ENCODE measurements at regions not wholly inside any gene's neighbourhood (a gene's known extent, or its start where the extent isn't known, plus 50 kb on each side); places are given as distances from the start of the nearest gene placed in this dataset.

DNA sequence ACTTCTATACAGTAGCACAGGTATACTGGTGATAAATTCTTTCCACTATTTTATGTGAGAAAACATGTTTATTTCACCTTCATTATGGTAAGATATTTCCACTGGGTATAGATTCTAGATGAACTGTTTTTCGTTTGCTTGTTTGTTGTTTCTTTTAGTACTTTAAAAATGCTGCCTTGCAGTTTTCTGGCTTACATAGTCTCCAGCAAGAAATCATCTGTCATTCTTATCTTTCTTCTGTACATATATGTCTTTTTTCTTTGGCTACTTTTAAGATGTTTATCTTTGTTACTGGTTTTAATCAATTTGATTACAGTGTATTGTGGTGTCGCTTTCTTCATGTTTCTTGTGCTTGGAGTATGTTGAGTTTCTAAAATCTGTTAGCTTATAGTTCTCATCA is 333.3 kb upstream of the HTR2A start:
- no peaks in the 10 kb centered on the region for H3K9me3 ChIP-seq (ENCODE audit: control insufficient read depth, low read length)
- no peaks in the 10 kb centered on the region for H3K36me3 ChIP-seq (ENCODE audit: control insufficient read depth, insufficient read depth, low read length)
- H3K27ac ChIP-seq (ENCODE audit: insufficient read depth, low read depth, low read length, poor library complexity, severe bottlenecking): no peak overlapping the region
- 82 to 100% methylated on average over 2 of the region's 2 CpGs for WGBS, 2 experiments
- no peaks in the 10 kb centered on the region for H3K4me1 ChIP-seq (ENCODE audit: control insufficient read depth, insufficient read depth, low read length)
- no peak overlapping the region for H3K4me3 ChIP-seq (ENCODE audit: insufficient read depth, low read depth, low read length)
- no peaks in the 10 kb centered on the region for H3K27me3 ChIP-seq (ENCODE audit: control insufficient read depth, insufficient read depth, low read length, poor library complexity, severe bottlenecking)

DNA sequence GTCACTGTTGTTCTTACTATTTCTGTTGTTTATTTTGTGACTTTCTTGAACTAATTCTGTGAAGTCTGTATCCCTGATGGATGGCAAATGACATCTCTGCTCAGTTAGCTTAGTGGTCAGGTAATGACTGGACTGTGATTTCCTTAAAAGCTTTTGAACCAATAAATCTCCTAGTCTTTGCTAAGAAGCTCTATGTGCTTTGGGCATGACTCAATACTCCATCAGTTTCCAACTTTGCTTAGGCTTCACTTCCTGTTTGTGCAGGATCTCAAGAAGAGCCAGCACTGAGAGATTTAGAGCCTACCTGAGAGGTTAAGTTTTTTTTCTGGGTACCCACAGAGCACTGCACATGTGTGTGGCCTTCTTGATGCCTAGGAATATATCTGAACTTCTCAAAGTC is 329.7 kb upstream of the HTR2A start:
- Histone ChIP-seq H3K9me3 (ENCODE audit: control insufficient read depth, low read length) (no peaks in the 10 kb centered on the region), H3K4me1 (ENCODE audit: control insufficient read depth, insufficient read depth, low read length) (no peaks in the 10 kb centered on the region), H3K4me3 (ENCODE audit: insufficient read depth, low read depth, low read length) (no peak overlapping the region)

DNA sequence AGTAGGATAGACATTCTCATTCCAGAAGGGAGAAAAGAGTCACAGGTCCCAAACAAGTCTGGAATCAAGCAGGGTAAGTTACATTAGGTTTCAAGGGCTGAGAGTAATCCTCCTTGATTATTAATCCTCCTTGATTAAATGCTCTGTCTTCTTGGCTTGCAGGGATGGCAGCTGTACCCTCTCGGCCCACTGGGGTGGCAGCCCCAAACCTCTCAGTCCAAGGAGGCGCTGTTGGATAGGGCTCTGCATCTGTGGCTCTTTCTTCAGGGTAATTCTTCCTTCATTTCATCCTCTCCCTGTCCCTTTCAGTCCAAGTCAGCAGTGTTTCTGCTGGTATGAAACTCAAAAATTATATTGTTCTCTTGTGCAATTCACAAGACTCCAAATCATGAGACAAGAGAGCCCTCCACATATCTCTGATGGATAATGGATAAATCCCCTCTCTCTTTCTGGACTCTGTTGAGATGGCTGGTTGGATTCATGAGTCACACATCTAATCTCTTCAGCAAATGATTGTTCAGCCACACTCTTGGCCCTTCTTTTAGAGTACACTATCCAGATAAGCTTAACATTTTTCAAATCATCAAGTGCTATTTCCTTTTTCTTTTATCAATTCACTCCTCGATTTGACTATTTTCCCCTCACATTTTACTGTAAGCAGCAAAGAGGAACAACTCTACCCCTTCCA is 323.7 kb upstream of the HTR2A start:
- no peaks in the 10 kb centered on the region for H3K27me3 ChIP-seq (ENCODE audit: control insufficient read depth, insufficient read depth, low read length, poor library complexity, severe bottlenecking)
- H3K4me3 ChIP-seq (ENCODE audit: insufficient read depth, low read depth, low read length): no peak overlapping the region
- no peaks in the 10 kb centered on the region for H3K36me3 ChIP-seq (ENCODE audit: control insufficient read depth, insufficient read depth, low read length)
- 91 to 92% methylated on average over 3 of the region's 3 CpGs for WGBS, 2 experiments
- H3K9me3 ChIP-seq (ENCODE audit: control insufficient read depth, low read length): no peaks in the 10 kb centered on the region
- H3K27ac ChIP-seq (ENCODE audit: insufficient read depth, low read depth, low read length, poor library complexity, severe bottlenecking): no peak overlapping the region
- no peaks in the 10 kb centered on the region for H3K4me1 ChIP-seq (ENCODE audit: control insufficient read depth, insufficient read depth, low read length)

More for the DNA sequence above, 329.7 kb upstream of the HTR2A start:
- Histone ChIP-seq H3K27me3 (ENCODE audit: control insufficient read depth, insufficient read depth, low read length, poor library complexity, severe bottlenecking) (no peaks in the 10 kb centered on the region), H3K36me3 (ENCODE audit: control insufficient read depth, insufficient read depth, low read length) (no peaks in the 10 kb centered on the region), H3K27ac (ENCODE audit: insufficient read depth, low read depth, low read length, poor library complexity, severe bottlenecking) (no peak overlapping the region)

DNA sequence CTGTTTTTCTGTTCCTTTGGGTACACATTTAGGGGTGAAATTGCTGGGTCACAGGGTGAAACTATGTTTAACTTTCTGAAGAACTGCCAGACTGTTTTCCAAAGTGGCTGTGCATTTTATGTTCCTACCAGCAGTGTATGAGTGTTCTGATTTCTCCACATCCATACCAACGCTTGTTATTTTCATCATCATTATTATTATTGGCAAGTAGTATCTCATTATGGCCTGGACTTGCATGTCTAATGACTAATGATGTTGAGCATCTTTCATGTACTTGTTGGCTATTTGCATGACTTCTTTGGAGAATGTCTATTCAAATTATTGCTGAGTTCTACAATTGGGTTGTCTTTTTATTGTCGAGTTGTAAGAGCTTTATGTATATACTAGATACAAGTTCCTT is 321.8 kb upstream of the HTR2A start:
- Histone ChIP-seq H3K9me3 (ENCODE audit: control insufficient read depth, low read length) (no peaks in the 10 kb centered on the region), H3K4me3 (ENCODE audit: insufficient read depth, low read depth, low read length) (no peak overlapping the region), H3K27me3 (ENCODE audit: control insufficient read depth, insufficient read depth, low read length, poor library complexity, severe bottlenecking) (no peaks in the 10 kb centered on the region), H3K4me1 (ENCODE audit: control insufficient read depth, insufficient read depth, low read length) (no peaks in the 10 kb centered on the region), H3K27ac (ENCODE audit: insufficient read depth, low read depth, low read length, poor library complexity, severe bottlenecking) (no peak overlapping the region), H3K36me3 (ENCODE audit: control insufficient read depth, insufficient read depth, low read length) (no peaks in the 10 kb centered on the region)
- 100% methylated on average over 1 of the region's 2 CpGs; no CpG with 5 or more reads in 1 of the 2 experiments for WGBS, 2 experiments

DNA sequence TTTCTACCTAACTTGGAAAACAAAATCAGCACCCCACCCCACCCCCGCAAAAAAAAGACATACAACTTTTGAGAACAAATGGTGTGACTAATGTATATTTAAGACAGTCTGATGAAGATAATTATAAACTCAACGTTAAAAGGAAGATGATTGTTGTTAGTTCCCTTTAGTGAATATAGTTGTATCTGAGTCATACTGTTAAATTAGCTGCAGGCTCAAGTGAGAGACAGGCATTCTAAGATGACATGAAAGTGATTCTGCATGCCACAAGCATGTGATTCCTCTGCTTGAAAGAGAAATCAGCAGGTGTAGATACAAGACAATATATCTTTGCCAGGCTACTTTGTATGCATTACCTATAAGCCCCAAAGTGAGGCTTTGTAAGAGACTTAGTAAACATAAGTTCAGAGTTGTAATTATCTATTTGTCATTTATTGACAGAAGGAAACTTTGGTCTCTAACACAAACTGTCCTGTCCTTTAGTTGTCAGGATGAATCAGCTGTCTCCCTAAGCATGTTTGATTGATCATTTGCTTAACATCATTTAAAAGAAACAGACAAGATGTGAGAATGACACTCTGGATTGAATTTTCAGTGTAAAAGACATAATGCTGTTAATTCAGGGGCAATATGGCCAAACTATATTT is 319.4 kb upstream of the HTR2A start:
- no peaks in the 10 kb centered on the region for H3K36me3 ChIP-seq (ENCODE audit: control insufficient read depth, insufficient read depth, low read length)
- H3K9me3 ChIP-seq (ENCODE audit: control insufficient read depth, low read length): no peaks in the 10 kb centered on the region
- 61 to 74% methylated on average over 1 of the region's 2 CpGs for WGBS, 2 experiments
- H3K4me1 ChIP-seq (ENCODE audit: control insufficient read depth, insufficient read depth, low read length): no peaks in the 10 kb centered on the region
- no peak overlapping the region for H3K4me3 ChIP-seq (ENCODE audit: insufficient read depth, low read depth, low read length)
- no peak overlapping the region for H3K27ac ChIP-seq (ENCODE audit: insufficient read depth, low read depth, low read length, poor library complexity, severe bottlenecking)
- no peaks in the 10 kb centered on the region for H3K27me3 ChIP-seq (ENCODE audit: control insufficient read depth, insufficient read depth, low read length, poor library complexity, severe bottlenecking)

DNA sequence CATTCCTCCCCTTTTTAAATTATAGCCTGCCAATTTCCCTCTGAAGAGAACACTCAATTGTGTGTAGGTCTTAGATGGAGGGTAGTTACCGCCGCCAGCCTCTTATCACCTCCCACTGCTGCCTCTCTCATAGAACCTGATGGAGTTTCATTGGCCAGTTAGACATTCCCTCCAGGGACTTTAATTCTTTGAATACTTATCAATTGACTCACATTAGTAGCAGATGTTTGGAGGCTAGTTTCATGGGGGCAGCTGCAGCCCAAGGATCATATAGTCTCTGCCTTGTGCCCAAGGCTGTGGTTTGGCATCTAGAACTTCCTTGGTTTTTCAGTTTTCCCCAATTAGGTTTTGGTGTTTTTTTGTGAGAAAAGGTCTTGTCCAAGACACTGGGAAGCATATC is 318.9 kb upstream of the HTR2A start:
- no peaks in the 10 kb centered on the region for H3K36me3 ChIP-seq (ENCODE audit: control insufficient read depth, insufficient read depth, low read length)
- H3K9me3 ChIP-seq (ENCODE audit: control insufficient read depth, low read length): no peaks in the 10 kb centered on the region
- no peaks in the 10 kb centered on the region for H3K27me3 ChIP-seq (ENCODE audit: control insufficient read depth, insufficient read depth, low read length, poor library complexity, severe bottlenecking)
- no peak overlapping the region for H3K4me3 ChIP-seq (ENCODE audit: insufficient read depth, low read depth, low read length)
- H3K4me1 ChIP-seq (ENCODE audit: control insufficient read depth, insufficient read depth, low read length): no peaks in the 10 kb centered on the region
- H3K27ac ChIP-seq (ENCODE audit: insufficient read depth, low read depth, low read length, poor library complexity, severe bottlenecking): no peak overlapping the region
- 85% methylated on average over 2 of the region's 2 CpGs; no CpG with 5 or more reads in 1 of the 2 experiments for WGBS, 2 experiments

DNA sequence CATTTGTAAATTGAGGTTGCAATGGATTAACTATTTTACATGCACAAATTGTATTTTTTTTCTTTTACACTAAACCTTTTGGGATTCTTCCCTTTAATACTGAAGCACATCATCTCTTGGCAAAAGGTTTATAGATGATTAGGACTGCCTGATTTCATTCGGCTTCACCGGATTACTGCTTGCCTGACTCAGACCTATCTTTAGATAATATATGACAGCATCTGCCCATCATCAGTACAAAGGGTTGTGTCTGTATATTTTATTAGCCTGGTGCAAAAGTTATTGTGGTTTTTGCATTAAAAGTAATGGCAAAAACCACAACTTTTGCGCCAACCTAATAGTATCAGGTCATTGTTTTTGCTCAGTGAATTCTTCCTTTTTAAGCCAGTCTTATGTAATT is 316.2 kb upstream of the HTR2A start:
- Histone ChIP-seq H3K4me3 (ENCODE audit: insufficient read depth, low read depth, low read length) (no peak overlapping the region), H3K27ac (ENCODE audit: insufficient read depth, low read depth, low read length, poor library complexity, severe bottlenecking) (no peak overlapping the region), H3K27me3 (ENCODE audit: control insufficient read depth, insufficient read depth, low read length, poor library complexity, severe bottlenecking) (no peaks in the 10 kb centered on the region), H3K4me1 (ENCODE audit: control insufficient read depth, insufficient read depth, low read length) (no peaks in the 10 kb centered on the region), H3K9me3 (ENCODE audit: control insufficient read depth, low read length) (no peaks in the 10 kb centered on the region), H3K36me3 (ENCODE audit: control insufficient read depth, insufficient read depth, low read length) (no peaks in the 10 kb centered on the region)
- WGBS, 2 experiments: 94 to 100% methylated on average over 3 of the region's 3 CpGs

DNA sequence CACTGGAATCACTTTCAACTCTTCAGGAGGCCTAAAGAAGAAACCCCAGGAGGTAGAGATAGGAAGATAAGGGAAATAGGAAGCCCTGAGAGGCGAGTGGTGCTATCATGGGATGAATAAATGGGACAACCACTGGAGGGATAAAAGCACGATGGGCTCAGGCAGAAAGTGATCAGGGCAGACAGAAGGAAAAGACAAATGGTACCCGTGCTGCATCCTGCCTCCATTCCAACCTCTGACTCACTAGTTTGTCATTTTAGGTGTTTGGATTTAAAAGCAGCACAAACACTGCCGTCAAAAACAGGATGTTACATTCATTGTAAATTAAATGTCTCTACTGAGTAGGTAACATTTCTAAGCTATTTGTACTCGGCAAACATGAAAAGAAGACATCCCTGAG is 314.3 kb upstream of the HTR2A start:
- H3K9me3 ChIP-seq (ENCODE audit: control insufficient read depth, low read length): no peaks in the 10 kb centered on the region
- H3K36me3 ChIP-seq (ENCODE audit: control insufficient read depth, insufficient read depth, low read length): no peaks in the 10 kb centered on the region
- H3K27me3 ChIP-seq (ENCODE audit: control insufficient read depth, insufficient read depth, low read length, poor library complexity, severe bottlenecking): no peaks in the 10 kb centered on the region
- no peak overlapping the region for H3K4me3 ChIP-seq (ENCODE audit: insufficient read depth, low read depth, low read length)
- WGBS, 2 experiments: 49 to 55% methylated on average over 4 to 5 of the region's 5 CpGs
- no peak overlapping the region for H3K27ac ChIP-seq (ENCODE audit: insufficient read depth, low read depth, low read length, poor library complexity, severe bottlenecking)
- no peaks in the 10 kb centered on the region for H3K4me1 ChIP-seq (ENCODE audit: control insufficient read depth, insufficient read depth, low read length)

DNA sequence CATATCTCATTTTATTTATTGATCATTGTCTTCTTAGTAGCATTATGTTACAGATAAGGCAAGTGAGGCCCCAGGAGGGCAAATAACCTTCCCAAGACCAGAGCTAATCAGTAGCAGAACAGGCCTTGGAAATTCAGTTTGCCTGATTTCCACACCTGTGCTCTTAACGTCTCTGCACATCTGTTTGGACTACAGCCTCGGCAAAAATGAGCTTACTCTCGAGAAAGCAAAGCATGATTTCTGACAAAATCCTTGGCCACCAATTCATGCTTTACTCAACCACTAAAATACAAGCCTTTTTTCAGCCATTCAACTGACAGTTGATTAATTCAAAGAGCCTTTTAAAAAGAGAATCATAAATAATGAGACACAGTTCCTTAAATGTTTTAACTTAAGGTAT is 309.3 kb upstream of the HTR2A start:
- H3K36me3 ChIP-seq (ENCODE audit: control insufficient read depth, insufficient read depth, low read length): no peaks in the 10 kb centered on the region
- H3K27me3 ChIP-seq (ENCODE audit: control insufficient read depth, insufficient read depth, low read length, poor library complexity, severe bottlenecking): no peaks in the 10 kb centered on the region
- H3K9me3 ChIP-seq (ENCODE audit: control insufficient read depth, low read length): no peaks in the 10 kb centered on the region
- 89 to 90% methylated on average over 3 of the region's 3 CpGs for WGBS, 2 experiments
- H3K4me3 ChIP-seq (ENCODE audit: insufficient read depth, low read depth, low read length): no peak overlapping the region
- H3K4me1 ChIP-seq (ENCODE audit: control insufficient read depth, insufficient read depth, low read length): no peaks in the 10 kb centered on the region
- H3K27ac ChIP-seq (ENCODE audit: insufficient read depth, low read depth, low read length, poor library complexity, severe bottlenecking): no peak overlapping the region

DNA sequence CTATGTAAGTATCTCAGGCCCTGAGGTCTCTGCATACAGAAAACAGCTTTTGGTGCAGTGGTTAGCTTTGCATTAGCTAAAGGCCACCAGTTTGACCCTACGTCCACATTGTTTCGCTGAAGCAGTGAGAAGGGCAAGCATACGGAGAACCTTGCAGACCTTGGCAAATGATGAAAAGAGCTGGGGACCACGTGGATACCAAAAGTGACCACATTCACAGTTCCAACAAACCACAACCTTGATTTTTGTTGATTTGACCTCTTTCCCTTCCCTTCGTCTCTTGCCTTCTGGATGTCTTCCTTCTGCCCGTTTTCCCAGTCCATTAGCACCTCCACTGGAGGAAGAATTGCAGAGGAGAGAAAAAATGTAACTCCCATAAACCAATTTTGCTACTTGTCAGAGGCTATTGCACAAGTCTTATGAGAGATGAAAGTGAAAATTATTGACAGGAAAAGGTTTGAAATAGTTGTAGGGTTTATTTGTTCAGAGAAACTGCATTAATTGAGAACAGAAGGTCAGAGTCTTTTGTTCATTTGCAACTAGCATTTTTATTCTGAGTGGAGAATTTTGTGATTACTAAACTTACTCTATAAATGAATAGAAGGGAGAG is 293.9 kb upstream of the HTR2A start:
- no peaks in the 10 kb centered on the region for H3K27me3 ChIP-seq (ENCODE audit: control insufficient read depth, insufficient read depth, low read length, poor library complexity, severe bottlenecking)
- 92 to 97% methylated on average over 5 to 6 of the region's 6 CpGs for WGBS, 2 experiments

More for the DNA sequence above, 293.9 kb upstream of the HTR2A start:
- H3K27ac ChIP-seq (ENCODE audit: insufficient read depth, low read depth, low read length, poor library complexity, severe bottlenecking): no peak overlapping the region
- no peaks in the 10 kb centered on the region for H3K9me3 ChIP-seq (ENCODE audit: control insufficient read depth, low read length)
- H3K4me1 ChIP-seq (ENCODE audit: control insufficient read depth, insufficient read depth, low read length): no peaks in the 10 kb centered on the region
- H3K4me3 ChIP-seq (ENCODE audit: insufficient read depth, low read depth, low read length): no peak overlapping the region
- H3K36me3 ChIP-seq (ENCODE audit: control insufficient read depth, insufficient read depth, low read length): no peaks in the 10 kb centered on the region
